Keratinocyte (primary cell): ENCODE measurements at regions not wholly inside any gene's neighbourhood (a gene's known extent, or its start where the extent isn't known, plus 50 kb on each side); places are given as distances from the start of the nearest gene placed in this dataset.

ENCODE experiments used
- DNase-seq: peaks from one replicate; pipeline ENCODE4 v3.0.0-alpha.2; 2011; ENCODE audit warnings: low read depth, missing footprints, low spot score
- FAIRE-seq: peaks from 2 replicates; lab custom pipeline; 2011; peaks lifted over from hg19 to GRCh38; lab: Jason Lieb, UNC
- H2AFZ ChIP-seq: 2 replicates; pipeline ENCODE4 v1.6.0; 2012; ENCODE audit warnings: low read length, control low read depth, inconsistent platforms; ENCODE audit not compliant: control insufficient read depth
- H3K27ac ChIP-seq: 2 replicates; pipeline ENCODE4 v1.5.1; 2011; ENCODE audit warnings: low read length; ENCODE audit not compliant: control insufficient read depth, insufficient read depth
- H3K27me3 ChIP-seq: 3 replicates; pipeline ENCODE4 v1.6.0; 2011; ENCODE audit warnings: low read length; ENCODE audit not compliant: control insufficient read depth, insufficient read depth; ENCODE audit errors: extremely low read depth
- H3K36me3 ChIP-seq, 2 experiments: 2 replicates in 1 of 2; 3 replicates in 1 of 2; pipeline ENCODE4 v1.5.1; 2011; ENCODE audit warnings: low read length in 2 of 2, mild to moderate bottlenecking in 1 of 2; ENCODE audit not compliant: control insufficient read depth in 2 of 2, insufficient read depth in 2 of 2; ENCODE audit errors: extremely low read depth in 1 of 2
- H3K4me1 ChIP-seq: 3 replicates; pipeline ENCODE4 v1.5.1; 2011; ENCODE audit warnings: low read length; ENCODE audit not compliant: control insufficient read depth, insufficient read depth; ENCODE audit errors: extremely low read depth
- H3K4me2 ChIP-seq: 3 replicates; pipeline ENCODE4 v1.6.0; 2011; ENCODE audit warnings: low read depth, low read length; ENCODE audit not compliant: control insufficient read depth, insufficient read depth; ENCODE audit errors: extremely low read depth
- H3K4me3 ChIP-seq, 3 experiments: fragments of 200-600 bp in 1 of 3; sonication (generic) in 1 of 3; 2 replicates in 2 of 3; 3 replicates in 1 of 3; pipeline ENCODE4 v1.5.1; 2011 to 2016; ENCODE audit warnings: low read length in 3 of 3, mild to moderate bottlenecking in 3 of 3, control low read depth in 2 of 3, inconsistent platforms in 1 of 3, low read depth in 1 of 3, mixed read lengths in 1 of 3, mixed run types in 1 of 3, moderate library complexity in 1 of 3; ENCODE audit not compliant: control insufficient read depth in 2 of 3, insufficient read depth in 2 of 3; ENCODE audit errors: extremely low read depth in 1 of 3
- H3K79me2 ChIP-seq: 2 replicates; pipeline ENCODE4 v1.6.0; 2012; ENCODE audit warnings: low read length; ENCODE audit not compliant: control insufficient read depth, insufficient read depth
- H3K9ac ChIP-seq: 3 replicates; pipeline ENCODE4 v1.6.0; 2011; ENCODE audit warnings: low read length; ENCODE audit not compliant: control insufficient read depth, insufficient read depth; ENCODE audit errors: extremely low read depth
- H3K9me1 ChIP-seq: 3 replicates; pipeline ENCODE4 v1.6.0; 2011; ENCODE audit warnings: low read length; ENCODE audit not compliant: control insufficient read depth, insufficient read depth; ENCODE audit errors: extremely low read depth
- H3K9me3 ChIP-seq: 2 replicates; pipeline ENCODE4 v1.5.1; 2012; ENCODE audit warnings: low read depth, low read length; ENCODE audit not compliant: control insufficient read depth
- H4K20me1 ChIP-seq: 3 replicates; pipeline ENCODE4 v1.6.0; 2011; ENCODE audit warnings: low read length; ENCODE audit not compliant: control insufficient read depth, insufficient read depth; ENCODE audit errors: extremely low read depth
- CTCF ChIP-seq, 3 experiments: IDR thresholded peaks in 1 of 3; conservative IDR thresholded peaks in 1 of 3; optimal IDR thresholded peaks in 1 of 3; 2 replicates in 2 of 3; 3 replicates in 1 of 3; pipeline versions ENCODE3 to v1.5.1; 2011; ENCODE audit warnings: low read length in 3 of 3, mild to moderate bottlenecking in 3 of 3, moderate library complexity in 2 of 3, control low read depth in 1 of 3, inconsistent platforms in 1 of 3; ENCODE audit not compliant: insufficient read depth in 2 of 3; ENCODE audit errors: extremely low read depth in 1 of 3
- EZH2 ChIP-seq: IDR thresholded peaks from one replicate; pipeline ENCODE4 v1.6.1; 2012; ENCODE audit warnings: inconsistent platforms, mild to moderate bottlenecking, low read length, moderate library complexity
- dilution Hi-C: fragments of 300-500 bp; cut with MboI; formaldehyde crosslinking; loops from one replicate; pipeline ENCODE4 v1.7.0; 2020; ENCODE audit warnings: low sequenced_read_pairs; ENCODE audit not compliant: extremely low pct_ligation_motif_present

- Histone ChIP-seq H3K27me3 (peaks cover 14% of the 10 kb centered on the region), H3K9me3 (no peaks in the 10 kb centered on the region), H3K27ac (no peak overlapping the region), H3K4me1 (peaks cover 4% of the 10 kb centered on the region), H3K9ac (no peak overlapping the region), H2AFZ (no peak overlapping the region), H3K36me3 (no peaks in the 10 kb centered on the region), H3K9me1 (no peaks in the 10 kb centered on the region), H3K79me2 (no peaks in the 10 kb centered on the region), H4K20me1 (no peaks in the 10 kb centered on the region), H3K4me2 (no peak overlapping the region), H3K4me3 (no peak overlapping the region)
- dilution Hi-C loops, result no loop called here
- TF ChIP-seq EZH2 (no peak), CTCF (optimal IDR thresholded peaks at IDR 0.05 in 1 of 3, IDR thresholded peaks at IDR 0.05 in 1 of 3, conservative IDR thresholded peaks at IDR 0.05 in 1 of 3; ENCODE audit: extremely low read depth in 1 of 3, insufficient read depth in 2 of 3, low read length in 3 of 3) (no peak)
- FAIRE-seq (no peak), DNase-seq (no peak)
Measured at GRCh38 chr22:35198738-35199137, 58.6 kb upstream of the HMGXB4 start.

GRCh38 chr22:35202376-35202775 is 54.9 kb upstream of the HMGXB4 start:
- no peak for DNase-seq
- TF ChIP-seq EZH2 (no peak), CTCF (optimal IDR thresholded peaks at IDR 0.05 in 1 of 3, IDR thresholded peaks at IDR 0.05 in 1 of 3, conservative IDR thresholded peaks at IDR 0.05 in 1 of 3; ENCODE audit: extremely low read depth in 1 of 3, insufficient read depth in 2 of 3, low read length in 3 of 3) (no peak)

More at GRCh38 chr22:35202376-35202775, 54.9 kb upstream of the HMGXB4 start:
- H3K4me1 ChIP-seq, result no peaks in the 10 kb centered on the region
- no peaks in the 10 kb centered on the region for H3K9me3 ChIP-seq
- no peak overlapping the region for H3K4me3 ChIP-seq
- peaks cover 8% of the 10 kb centered on the region for H3K27me3 ChIP-seq
- H3K9ac ChIP-seq, result no peak overlapping the region
- H3K9me1 ChIP-seq, result no peaks in the 10 kb centered on the region
- no peak overlapping the region for H2AFZ ChIP-seq
- no peak for FAIRE-seq
- no peak overlapping the region for H3K4me2 ChIP-seq
- H4K20me1 ChIP-seq, result no peaks in the 10 kb centered on the region
- H3K79me2 ChIP-seq, result no peaks in the 10 kb centered on the region
- no peak overlapping the region for H3K27ac ChIP-seq
- no peaks in the 10 kb centered on the region for H3K36me3 ChIP-seq
- dilution Hi-C loops, result no loop called here
